PC-9 (cell line): ENCODE measurements at regions not wholly inside any gene's neighbourhood (a gene's known extent, or its start where the extent isn't known, plus 50 kb on each side); places are given as distances from the start of the nearest gene placed in this dataset.
"Not testable (repeated sequence)": the region's sequence is repeated elsewhere in the genome, so short reads cannot be mapped to it uniquely, and the experiment has no call there.

ENCODE experiments used
- BruUV-seq: library from RNA; stranded (reverse); fragments of 400-500 nt; replicated peaks from 2 replicates; lab custom pipeline; 2021; lab: Mats Ljungman, UMichigan
- CTCF ChIA-PET: fragments of 300-600 bp; sonication (Branson Sonifier 250); formaldehyde crosslinking; loops from one replicate; lab custom pipeline; 2022; ENCODE audit warnings: antibody characterized with exemption; lab: Charles Lee
- POLR2A ChIA-PET: fragments of 300-600 bp; sonication (Branson Sonifier 250); formaldehyde crosslinking; loops from one replicate; lab custom pipeline; 2022; ENCODE audit warnings: antibody characterized with exemption; ENCODE audit not compliant: unreplicated experiment; lab: Charles Lee
- DNase-seq, 2 experiments: peaks; one replicate each; pipeline versions ENCODE4 v3.0.0 to v3.0.0-alpha.2; 2015 to 2022; ENCODE audit warnings: mixed read lengths in 1 of 2
- H2AFZ ChIP-seq: fragments of 200-600 bp; sonication (generic); 2 replicates; pipeline ENCODE4 v1.8.1; 2017; ENCODE audit warnings: antibody characterized with exemption
- H3F3A ChIP-seq: fragments of 200-600 bp; sonication (generic); 2 replicates; pipeline ENCODE4 v1.8.1; 2017; ENCODE audit warnings: antibody characterized with exemption, mild to moderate bottlenecking, low read depth; ENCODE audit not compliant: insufficient read depth
- H3K27ac ChIP-seq: fragments of 200-600 bp; sonication (generic); 2 replicates; pipeline ENCODE4 v1.6.1; 2016; ENCODE audit warnings: mixed run types
- H3K27me3 ChIP-seq: fragments of 200-600 bp; sonication (generic); 2 replicates; pipeline ENCODE4 v1.6.1; 2016; ENCODE audit warnings: low read depth, mixed run types; ENCODE audit not compliant: insufficient read depth
- H3K36me3 ChIP-seq: fragments of 200-600 bp; sonication (generic); 2 replicates; pipeline ENCODE4 v1.6.1; 2016; ENCODE audit warnings: low read depth, mixed run types
- H3K4me1 ChIP-seq: fragments of 200-600 bp; sonication (generic); replicated peaks from 2 replicates; pipeline ENCODE4 v1.6.1; 2016; ENCODE audit warnings: mixed run types; ENCODE audit not compliant: insufficient read depth
- H3K4me2 ChIP-seq: fragments of 200-600 bp; sonication (generic); 2 replicates; pipeline ENCODE4 v1.6.1; 2017; ENCODE audit warnings: mixed run types
- H3K4me3 ChIP-seq: fragments of 200-600 bp; sonication (generic); 2 replicates; pipeline ENCODE4 v1.6.1; 2016; ENCODE audit warnings: mixed run types
- H3K79me2 ChIP-seq: fragments of 200-600 bp; sonication (generic); 2 replicates; pipeline ENCODE4 v1.6.1; 2017; ENCODE audit warnings: low read depth, mixed run types
- H3K9me2 ChIP-seq: fragments of 200-600 bp; sonication (generic); 2 replicates; pipeline ENCODE4 v1.8.1; 2017; ENCODE audit warnings: mild to moderate bottlenecking; ENCODE audit not compliant: insufficient read depth
- H3K9me3 ChIP-seq: fragments of 200-600 bp; sonication (generic); 2 replicates; pipeline ENCODE4 v1.8.1; 2016; ENCODE audit warnings: low read depth; ENCODE audit not compliant: insufficient read depth
- H4K20me1 ChIP-seq: fragments of 200-600 bp; sonication (generic); 2 replicates; pipeline ENCODE4 v1.8.1; 2017; ENCODE audit not compliant: insufficient read depth
- EZH2 ChIP-seq: fragments of 200-600 bp; sonication (generic); IDR thresholded peaks from 2 replicates; pipeline ENCODE4 v1.8.0; 2017; ENCODE audit warnings: antibody characterized with exemption, low read depth
- intact Hi-C: fragments of 100-400 bp; cut with micrococcal nuclease; formaldehyde crosslinking; loops from one replicate; pipeline ENCODE4 v1.10.0; 2022; ENCODE audit not compliant: unreplicated experiment
- TF ChIP-seq, protein P1 (sequence below): fragments of 200-600 bp; sonication (generic); conservative IDR thresholded peaks from 2 replicates; pipeline ENCODE4 v1.6.1; 2017; ENCODE audit warnings: mixed run types, antibody characterized with exemption, mild to moderate bottlenecking, moderate library complexity

DNA sequence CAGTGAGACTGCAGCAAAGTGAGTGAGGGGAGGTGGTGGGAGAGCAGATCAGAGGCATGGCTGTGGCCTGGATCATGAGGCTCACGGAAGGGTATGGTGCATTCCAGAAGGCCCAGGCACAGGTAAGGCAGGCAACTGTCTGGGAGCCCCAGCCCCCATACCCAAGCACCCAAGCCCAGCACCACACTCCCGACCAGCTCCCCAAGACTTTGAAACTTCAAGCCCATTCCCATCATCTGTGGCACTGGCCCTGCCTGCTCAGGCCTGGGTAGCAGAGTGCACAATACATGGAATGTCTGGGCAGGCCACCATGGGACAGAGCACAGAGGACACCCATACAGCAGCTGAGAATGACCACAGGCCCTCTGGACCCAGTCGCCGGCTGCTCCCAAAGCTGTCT is 202.6 kb upstream of the ARL4C start:
- Histone ChIP-seq H3K36me3 (no peaks in the 10 kb centered on the region; the same call in 1 of the 2 replicates), H3K9me2 (no peaks in the 10 kb centered on the region), H3K4me2 (no peak overlapping the region), H3K4me3 (no peak overlapping the region), H2AFZ (no peak overlapping the region), H3K9me3 (peaks cover 29% of the 10 kb centered on the region), H3K27ac (no peak overlapping the region), H3K79me2 (no peaks in the 10 kb centered on the region), H3K27me3 (no peaks in the 10 kb centered on the region), H3F3A (peaks cover 18% of the 10 kb centered on the region), H3K4me1 (peaks cover 32% of the 10 kb centered on the region), H4K20me1 (no peaks in the 10 kb centered on the region)
- DNase-seq = no peak
- TF ChIP-seq EZH2 = no peak
- TF ChIP-seq, protein P1, sequence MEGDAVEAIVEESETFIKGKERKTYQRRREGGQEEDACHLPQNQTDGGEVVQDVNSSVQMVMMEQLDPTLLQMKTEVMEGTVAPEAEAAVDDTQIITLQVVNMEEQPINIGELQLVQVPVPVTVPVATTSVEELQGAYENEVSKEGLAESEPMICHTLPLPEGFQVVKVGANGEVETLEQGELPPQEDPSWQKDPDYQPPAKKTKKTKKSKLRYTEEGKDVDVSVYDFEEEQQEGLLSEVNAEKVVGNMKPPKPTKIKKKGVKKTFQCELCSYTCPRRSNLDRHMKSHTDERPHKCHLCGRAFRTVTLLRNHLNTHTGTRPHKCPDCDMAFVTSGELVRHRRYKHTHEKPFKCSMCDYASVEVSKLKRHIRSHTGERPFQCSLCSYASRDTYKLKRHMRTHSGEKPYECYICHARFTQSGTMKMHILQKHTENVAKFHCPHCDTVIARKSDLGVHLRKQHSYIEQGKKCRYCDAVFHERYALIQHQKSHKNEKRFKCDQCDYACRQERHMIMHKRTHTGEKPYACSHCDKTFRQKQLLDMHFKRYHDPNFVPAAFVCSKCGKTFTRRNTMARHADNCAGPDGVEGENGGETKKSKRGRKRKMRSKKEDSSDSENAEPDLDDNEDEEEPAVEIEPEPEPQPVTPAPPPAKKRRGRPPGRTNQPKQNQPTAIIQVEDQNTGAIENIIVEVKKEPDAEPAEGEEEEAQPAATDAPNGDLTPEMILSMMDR = no peak
- ChIA-PET POLR2A (no interaction called here), CTCF (no interaction called here)
- intact Hi-C loops = no loop called here
- BruUV-seq = no TSS peak

DNA sequence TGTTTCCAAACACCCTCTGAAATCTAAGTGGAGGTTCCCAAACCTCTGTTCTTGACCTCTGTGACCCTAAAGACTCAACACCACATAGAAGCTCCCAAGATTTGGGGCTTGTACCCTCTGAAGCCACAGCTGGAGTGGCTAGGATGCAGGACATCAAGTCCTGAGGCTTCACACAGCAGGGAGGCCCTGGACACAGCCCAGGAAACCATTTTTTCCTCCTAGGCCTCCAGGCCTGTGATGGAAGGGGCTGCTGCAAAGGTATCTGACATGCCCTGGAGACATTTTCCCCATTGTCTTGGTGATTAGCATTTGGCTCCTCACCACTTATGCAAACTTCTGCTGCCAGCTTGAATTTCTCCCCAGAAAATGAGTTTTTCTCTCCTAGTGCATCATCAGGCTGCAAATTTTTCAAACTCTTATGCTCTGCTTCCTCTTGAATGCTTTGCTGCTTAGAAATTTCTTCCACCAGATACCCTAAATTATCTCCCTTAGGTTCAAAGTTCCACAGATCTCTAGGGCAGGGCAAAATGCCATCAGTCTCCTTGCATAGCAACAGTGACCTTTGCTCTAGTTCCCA is 200.5 kb upstream of the ARL4C start:
- Histone ChIP-seq H3F3A (peaks cover 32% of the 10 kb centered on the region), H3K4me1 (peaks cover 36% of the 10 kb centered on the region), H3K9me3 (peaks cover 29% of the 10 kb centered on the region)
- intact Hi-C loops, H3K27me3 ChIP-seq, BruUV-seq, H4K20me1 ChIP-seq, H3K4me2 ChIP-seq, H2AFZ ChIP-seq, H3K27ac ChIP-seq, H3K4me3 ChIP-seq, H3K79me2 ChIP-seq, H3K9me2 ChIP-seq, DNase-seq, H3K36me3 ChIP-seq, POLR2A ChIA-PET, CTCF ChIA-PET: not testable (repeated sequence)

DNA sequence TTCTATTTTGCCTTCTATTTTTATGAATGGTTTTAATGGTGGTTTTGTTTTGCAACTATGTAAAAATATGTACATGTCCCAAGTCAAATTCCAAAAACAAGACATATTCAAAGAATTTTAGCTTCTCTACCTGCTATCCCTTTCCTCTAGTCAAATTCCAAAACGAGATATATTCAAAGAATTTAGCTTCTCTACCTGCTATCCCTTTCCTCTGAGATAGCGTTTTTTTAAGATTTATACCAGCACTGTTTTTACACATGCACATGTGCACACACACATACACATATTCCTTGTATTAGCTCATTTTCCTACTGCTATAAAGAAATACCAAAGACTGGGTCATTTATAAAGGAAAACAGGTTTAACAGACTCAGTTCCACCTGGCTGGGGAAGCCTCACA is 199.1 kb upstream of the ARL4C start:
- no TSS peak for BruUV-seq
- H3K9me2 ChIP-seq = no peaks in the 10 kb centered on the region
- 0 out of 2 replicates have a peak overlapping the region, but pooled peaks have one; percentile 1 for H3K4me3 ChIP-seq
- H2AFZ ChIP-seq = no peak overlapping the region
- peaks cover 29% of the 10 kb centered on the region for H3K9me3 ChIP-seq
- DNase-seq = no peak
- no peaks in the 10 kb centered on the region for H3K27me3 ChIP-seq
- peak overlapping the region; percentile 61 for H3K4me2 ChIP-seq
- TF ChIP-seq EZH2 = no peak
- TF ChIP-seq, protein P1 = no peak
- peaks cover 36% of the 10 kb centered on the region for H3F3A ChIP-seq
- H3K27ac ChIP-seq = peak overlapping the region; percentile 92
- CTCF ChIA-PET = interaction anchor here (0.6 kb wide), 1 partner anchor 16 kb away, joined by 3 read pairs; no protein-coding TSS in a partner anchor
- no peaks in the 10 kb centered on the region for H4K20me1 ChIP-seq
- H3K36me3 ChIP-seq = no peaks in the 10 kb centered on the region; the same call in 1 of the 2 replicates
- no peaks in the 10 kb centered on the region for H3K79me2 ChIP-seq
- POLR2A ChIA-PET = no interaction called here
- H3K4me1 ChIP-seq = peaks cover 35% of the 10 kb centered on the region
- intact Hi-C loops = no loop called here
